HG03571 (cell line): ENCODE measurements at regions not wholly inside any gene's neighbourhood (a gene's known extent, or its start where the extent isn't known, plus 50 kb on each side); places are given as distances from the start of the nearest gene placed in this dataset.
"Not testable (repeated sequence)": the region's sequence is repeated elsewhere in the genome, so short reads cannot be mapped to it uniquely, and the experiment has no call there.

Source experiments
- ATAC-seq: cut with Tn5 transposase; IDR thresholded peaks from one replicate; pipeline ENCODE4 v1.9.1; 2021; ENCODE audit not compliant: unreplicated experiment

- no peak for ATAC-seq
Measured at GRCh38 chr18:2144811-2145210, 426.5 kb downstream of the METTL4 start.

DNA sequence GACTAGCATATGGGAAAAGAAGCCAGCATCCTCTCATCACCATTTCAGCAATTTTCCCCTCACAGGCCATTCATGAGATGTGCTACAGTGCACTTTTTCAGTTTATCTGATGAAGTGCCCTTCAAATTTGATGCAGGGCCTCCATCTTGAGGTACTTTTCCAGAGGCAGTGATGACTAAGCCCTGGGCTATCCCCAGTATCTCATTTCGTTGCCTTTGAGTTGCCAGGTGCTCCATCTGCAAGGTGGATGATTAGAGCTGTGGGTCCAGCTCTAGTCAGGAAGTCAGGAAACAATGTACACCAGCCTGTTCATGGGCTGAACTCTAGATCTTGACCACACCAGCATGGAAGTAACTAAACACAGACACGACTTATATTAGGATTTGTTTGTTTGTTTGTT, 425.2 kb downstream of the METTL4 start:
- ATAC-seq, result no peak

GRCh38 chr18:2146754-2147153, 424.6 kb downstream of the METTL4 start:
- no peak for ATAC-seq

GRCh38 chr18:2147476-2148230, 423.7 kb downstream of the METTL4 start:
- no peak for ATAC-seq

DNA sequence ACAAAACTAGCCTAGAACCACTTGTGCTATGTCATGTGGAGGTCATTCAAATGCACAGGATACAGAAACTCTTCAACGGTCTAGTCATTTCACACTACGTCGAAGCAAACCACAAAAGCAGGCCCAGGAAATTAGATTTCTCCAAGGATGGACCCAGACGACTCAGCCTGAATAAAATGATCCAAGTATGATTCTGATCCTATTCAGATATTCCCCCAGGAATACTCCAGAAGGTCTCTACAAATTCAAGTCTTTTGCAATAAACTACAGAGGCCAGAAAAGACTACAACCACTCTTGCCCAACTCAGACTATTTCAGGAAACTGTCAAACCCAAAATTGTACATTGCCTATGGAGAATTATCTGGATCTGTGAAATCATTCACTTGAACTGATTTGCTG, 422.5 kb downstream of the METTL4 start:
- ATAC-seq, result no peak

DNA sequence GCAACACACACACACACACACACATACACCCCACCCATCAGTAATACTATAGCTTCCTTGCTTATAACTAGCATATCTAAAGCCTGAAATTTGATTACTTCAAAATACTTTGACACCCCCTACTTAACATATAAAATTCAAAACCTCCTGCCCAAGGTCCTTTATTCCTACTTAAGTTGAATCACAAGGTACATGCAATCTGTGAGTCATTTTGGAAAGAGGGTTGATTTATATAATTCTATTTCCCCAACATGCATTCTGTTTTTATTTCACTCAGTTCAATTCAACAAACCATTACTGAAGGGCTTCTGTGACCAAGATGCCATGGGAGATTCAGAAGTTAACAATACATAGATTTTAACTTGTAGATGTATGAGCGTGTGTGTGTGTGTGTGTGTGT, 420.7 kb downstream of the METTL4 start:
- no peak for ATAC-seq

- no peak for ATAC-seq
Measured at GRCh38 chr18:2154278-2154677, 417.0 kb downstream of the METTL4 start.

DNA sequence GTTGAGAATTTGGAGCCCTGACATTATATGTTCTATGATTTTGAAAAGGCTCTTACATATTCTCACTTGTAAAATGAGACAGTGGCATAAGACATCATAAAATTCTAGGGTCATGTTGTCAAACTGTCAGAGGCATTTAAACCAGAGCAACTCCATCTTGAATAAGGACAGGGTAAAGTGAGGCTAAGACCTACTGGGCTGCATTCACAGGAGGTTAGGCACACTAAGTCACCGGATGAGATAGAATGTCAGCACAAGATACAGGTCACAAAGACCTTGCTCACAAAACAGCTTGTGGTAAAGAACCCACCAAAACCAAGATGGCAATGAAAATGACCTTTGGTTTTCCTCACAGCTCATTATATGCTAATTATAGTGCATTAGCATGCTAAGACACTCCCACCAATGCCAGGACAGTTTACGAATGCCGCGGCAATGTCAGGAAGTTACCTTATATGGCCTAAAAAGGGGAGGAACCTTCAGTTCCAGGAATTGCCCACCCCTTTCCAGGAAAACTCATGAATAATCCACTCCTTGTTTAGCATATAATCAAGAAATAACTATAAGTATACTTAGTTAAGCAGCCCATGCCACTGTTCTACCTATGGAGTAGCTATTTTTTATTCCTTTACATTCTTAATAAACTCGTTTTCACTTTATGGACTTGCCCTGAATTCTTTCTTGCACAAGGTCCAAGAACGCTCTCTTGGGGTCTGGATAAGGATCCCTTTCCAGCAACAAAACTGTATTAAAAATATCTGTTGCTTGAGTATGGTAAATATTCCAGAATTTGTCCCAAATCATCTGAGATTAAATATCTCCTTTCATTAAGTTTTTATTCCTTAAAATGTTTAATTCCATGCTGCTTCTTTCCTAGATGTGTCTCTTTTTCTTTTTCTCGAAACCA, 406.4 kb downstream of the METTL4 start:
- ATAC-seq, result no peak

- not testable (repeated sequence) for ATAC-seq
Measured at GRCh38 chr18:2166876-2167275, 404.4 kb downstream of the METTL4 start.

DNA sequence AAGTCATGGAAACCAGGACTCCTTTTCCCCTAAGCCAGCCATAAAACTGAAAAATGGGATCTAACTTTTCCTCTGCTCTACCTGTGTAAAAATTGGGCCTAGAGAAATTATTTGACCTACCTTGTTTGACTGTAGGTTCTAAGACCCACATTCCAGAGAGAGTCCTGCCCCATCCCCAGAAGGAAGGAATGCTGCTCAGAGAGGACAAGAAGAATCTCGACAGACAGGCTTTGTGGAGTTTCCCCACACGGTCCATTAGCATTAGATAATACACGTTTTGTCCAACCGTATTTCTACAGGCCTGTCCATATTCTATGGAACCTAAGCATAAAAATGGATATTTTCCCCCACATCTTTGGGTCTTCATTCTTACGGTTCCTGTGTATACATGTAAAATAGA, 403.3 kb downstream of the METTL4 start:
- ATAC-seq, result no peak

- ATAC-seq, result no peak
Measured at GRCh38 chr18:2169656-2170055, 401.6 kb downstream of the METTL4 start.

- no peak for ATAC-seq
Measured at GRCh38 chr18:2171840-2172625, 399.3 kb downstream of the METTL4 start.

DNA sequence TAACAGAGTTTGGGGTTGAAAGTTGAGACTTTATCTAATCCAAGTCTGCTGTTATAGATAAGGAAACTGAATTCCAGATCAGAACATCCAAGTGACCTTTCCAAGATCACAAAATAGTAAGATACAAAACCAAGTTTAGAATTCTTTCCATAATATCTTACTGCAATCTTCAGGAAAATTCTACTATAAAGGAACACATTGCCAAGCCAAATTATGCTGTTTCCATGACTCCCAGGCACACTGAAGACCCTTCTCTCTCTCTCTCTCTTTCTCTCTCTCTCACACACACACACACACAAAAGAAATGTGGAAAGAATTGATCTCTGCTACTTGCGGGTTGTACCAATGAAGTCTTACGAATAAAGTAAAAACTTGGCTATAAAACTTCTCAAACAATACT, 398.4 kb downstream of the METTL4 start:
- no peak for ATAC-seq

- no peak for ATAC-seq
Measured at GRCh38 chr18:2173486-2173885, 397.8 kb downstream of the METTL4 start.

GRCh38 chr18:2178036-2178435, 393.3 kb downstream of the METTL4 start:
- ATAC-seq, result no peak

- no peak for ATAC-seq
Measured at GRCh38 chr18:2179498-2180183, 391.7 kb downstream of the METTL4 start.

DNA sequence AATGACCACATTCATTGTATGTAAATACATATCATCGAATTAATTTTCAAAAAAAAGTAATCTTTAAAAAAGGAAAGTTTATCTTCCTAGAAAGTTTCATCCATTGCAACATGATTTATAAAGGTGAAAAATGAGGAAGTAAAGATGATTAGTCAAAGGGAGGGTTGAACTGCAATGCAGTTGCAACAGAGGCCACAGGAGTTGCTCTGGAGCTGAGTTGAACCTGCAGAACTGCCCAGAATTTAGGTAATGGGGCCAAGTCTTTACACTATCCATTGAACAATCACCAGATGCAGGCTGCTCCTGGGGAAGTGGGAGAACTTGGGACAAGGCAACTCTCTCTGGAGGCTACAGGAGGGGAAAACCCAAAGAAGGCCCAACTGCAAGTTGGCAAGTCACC, 390.7 kb downstream of the METTL4 start:
- no peak for ATAC-seq

- ATAC-seq, result no peak
Measured at GRCh38 chr18:2183432-2183831, 387.9 kb downstream of the METTL4 start.

DNA sequence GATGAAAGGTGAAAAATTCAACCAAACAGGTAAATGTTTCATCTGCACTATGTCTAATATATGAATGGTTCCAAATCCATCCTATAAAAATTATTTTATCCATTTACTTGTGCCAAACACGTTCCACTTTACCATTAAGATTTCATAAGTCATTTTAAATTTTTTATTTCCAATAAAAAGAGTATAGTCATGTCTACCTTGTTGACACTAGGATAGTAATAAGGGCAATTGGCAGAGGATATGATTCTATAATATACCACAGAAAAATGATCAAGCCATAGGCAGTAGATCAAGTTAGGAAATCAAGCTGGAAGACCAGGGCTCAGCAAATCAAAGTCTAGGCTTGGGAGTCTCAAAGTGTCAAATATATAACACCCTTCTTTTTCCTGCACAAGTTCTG, 384.3 kb downstream of the METTL4 start:
- no peak for ATAC-seq

DNA sequence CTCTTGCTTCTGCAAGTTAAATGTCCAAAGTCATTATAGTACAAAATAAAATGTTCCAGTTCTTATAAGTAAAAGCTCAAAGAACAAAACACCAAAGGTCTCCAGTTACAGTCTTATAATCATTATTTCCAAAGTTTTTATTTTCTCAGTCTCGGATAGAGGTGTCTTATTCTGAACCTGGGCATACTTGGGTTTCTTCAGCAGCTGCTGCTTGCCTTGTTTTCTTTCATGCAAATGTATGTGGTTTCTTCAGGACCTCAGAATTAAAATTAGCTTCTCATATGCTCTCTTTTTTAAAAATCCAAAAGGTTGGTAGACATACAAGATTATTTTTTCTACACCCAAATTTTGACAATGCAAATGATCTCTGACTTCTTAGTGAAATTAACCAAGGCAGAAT, 383.0 kb downstream of the METTL4 start:
- ATAC-seq, result no peak
